GM21529 (cell line): ENCODE measurements at regions not wholly inside any gene's neighbourhood (a gene's known extent, or its start where the extent isn't known, plus 50 kb on each side); places are given as distances from the start of the nearest gene placed in this dataset.

ENCODE experiments used
- ATAC-seq: cut with Tn5 transposase; IDR thresholded peaks from one replicate; pipeline ENCODE4 v1.9.1; 2021; ENCODE audit not compliant: unreplicated experiment

DNA sequence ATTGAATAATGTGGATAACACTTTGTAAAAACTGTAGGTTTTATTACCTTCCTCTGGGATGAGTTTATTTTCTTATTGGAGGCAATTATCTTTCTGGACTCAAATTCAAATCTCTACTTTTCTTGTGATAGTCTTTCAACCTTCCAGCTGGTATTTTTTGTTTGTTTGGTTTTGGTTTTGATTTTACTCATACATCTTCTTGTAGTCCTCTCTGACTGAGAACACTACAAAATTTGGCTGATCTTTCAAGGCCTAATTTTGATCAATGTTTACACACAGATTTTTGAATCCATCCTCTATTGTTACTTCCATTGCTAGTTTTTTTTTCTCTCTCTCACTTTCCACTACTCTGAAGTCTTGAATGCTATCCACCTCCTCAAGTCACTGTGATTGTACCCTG lies 303.8 kb upstream of the NECTIN3 start:
- peak; percentile 77 for ATAC-seq

DNA sequence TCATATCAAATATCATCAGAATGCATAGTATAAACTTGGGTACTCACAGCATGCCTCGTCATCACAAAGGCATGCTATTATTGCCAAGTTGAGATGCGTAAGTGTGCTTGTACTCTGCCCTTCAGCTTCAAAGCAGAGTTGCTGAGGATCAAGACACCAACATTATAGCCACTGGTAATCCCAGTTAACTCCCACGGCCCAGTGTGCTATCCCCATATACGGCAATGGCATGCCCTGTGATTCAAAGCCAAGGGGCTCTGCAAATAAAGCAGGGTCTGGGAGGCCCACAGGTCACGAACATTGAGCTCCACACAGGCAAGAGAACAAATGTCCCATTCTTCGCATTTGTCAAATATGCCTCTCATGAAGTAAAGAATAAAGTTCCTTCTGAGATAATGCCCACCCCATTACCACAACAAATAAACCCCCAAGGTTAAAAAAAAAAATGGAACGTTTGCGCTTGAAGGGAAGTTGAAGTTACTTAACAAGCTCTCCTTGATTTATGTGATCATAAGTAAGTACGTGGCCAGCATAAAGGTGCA lies 298.1 kb upstream of the NECTIN3 start:
- ATAC-seq: no peak

DNA sequence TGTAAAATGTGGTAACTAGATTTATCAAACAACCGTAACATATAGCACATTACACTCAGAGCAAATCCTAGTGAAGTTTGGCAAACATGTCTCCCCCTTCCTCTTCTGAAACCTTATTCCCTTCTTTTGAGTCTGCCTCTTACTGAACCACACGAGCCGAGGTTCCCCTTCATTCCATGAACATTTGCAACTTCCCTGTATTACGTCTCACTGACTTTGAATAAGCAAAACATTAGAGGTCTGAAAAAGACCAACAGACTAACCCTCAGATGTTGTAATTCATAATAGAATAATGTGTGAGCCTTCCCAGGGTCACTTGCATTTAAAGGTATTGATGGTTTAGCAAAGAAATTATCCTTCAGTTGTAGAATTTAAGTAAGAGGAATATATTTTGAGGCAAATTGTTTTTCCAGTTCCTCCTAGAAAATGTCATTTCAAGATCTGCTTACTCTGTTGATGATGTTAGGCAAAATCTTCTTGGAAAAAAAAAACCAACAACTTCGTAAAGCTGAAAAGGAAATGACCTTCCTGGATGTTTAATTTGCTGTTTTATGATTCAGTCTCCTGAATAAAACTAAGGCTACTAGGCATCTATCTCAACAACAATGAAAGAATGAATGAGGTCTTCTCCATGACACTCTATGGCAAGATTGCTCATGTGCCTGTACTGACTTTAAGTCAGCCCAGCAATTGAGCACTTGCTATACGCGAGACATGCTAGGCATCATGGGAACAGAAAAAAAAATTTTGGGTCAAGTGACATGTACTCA lies 296.9 kb upstream of the NECTIN3 start:
- ATAC-seq: no peak

DNA sequence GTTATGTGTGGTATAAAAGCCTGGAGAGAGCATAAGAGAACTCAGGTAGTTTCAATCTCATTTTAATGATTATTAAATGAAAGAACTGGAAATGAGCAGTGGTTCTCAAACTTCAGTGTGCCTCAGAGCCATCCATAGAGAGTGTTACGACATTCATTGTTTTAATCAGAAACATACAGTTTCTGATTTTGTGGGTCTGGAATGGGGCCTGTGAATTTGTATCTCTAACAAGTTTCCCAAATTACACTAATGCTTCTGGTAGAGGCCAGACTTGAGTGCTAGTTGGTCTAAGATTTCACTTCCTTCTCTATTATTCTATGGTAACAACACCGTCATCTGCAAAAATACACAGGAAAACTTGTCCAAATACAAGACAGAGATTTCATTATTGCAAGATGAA lies 292.0 kb upstream of the NECTIN3 start:
- no peak for ATAC-seq

DNA sequence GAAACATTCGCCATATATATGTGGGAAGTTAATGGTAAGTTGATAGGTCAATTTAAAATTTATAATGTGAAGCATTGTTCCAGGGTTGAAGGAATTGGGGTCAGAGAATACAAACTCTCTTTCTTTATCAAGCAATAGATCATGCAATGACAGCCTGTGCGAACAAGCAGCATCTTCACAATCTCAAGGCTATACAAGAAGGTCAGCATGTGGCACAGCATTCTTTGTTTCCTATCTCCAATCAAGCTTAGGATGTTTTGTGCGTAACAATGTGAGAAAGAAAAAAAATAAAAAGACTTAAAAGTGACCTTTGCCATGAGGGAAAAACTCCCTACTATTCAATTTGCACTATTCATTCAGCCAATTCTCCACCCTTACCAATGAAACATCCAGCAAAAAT lies 288.1 kb upstream of the NECTIN3 start:
- no peak for ATAC-seq

DNA sequence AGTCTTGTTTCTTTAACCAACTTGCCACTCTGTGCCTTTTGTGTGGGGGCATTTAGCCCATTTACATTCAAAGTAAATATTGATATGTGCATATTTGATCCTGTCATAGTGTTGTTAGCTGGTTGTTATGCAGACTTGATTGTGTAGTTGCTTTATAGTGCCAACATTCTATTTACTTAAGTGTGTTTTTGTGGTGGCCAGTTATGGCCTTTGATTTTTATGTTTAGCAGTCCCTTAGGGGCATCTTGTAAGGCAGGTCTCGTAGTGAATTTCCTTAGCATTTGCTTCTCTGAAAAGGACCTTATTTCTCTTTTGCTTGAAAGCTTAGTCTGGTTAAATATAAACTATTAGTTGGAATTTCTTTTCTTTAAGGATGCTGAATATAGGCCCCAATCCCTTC lies 282.8 kb upstream of the NECTIN3 start:
- no peak for ATAC-seq

DNA sequence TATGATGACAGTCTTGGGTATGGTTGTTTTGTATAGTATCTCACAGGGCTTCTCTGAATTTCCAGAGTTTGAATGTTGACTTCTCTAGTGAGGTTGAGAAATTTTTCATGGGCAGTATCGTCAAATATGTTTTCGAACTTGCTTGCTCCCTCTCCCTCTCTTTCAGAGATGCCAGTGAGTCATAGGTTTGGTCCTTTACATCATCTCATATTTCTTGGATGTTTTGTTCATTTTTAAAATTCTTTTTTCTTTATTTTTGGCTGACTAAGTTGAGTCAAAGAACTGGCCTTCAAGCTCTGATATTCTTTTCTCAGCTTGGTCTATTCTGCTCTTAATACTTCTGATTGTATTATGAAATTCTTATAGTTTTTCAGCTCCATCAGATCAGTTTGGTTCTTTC lies 282.3 kb upstream of the NECTIN3 start:
- ATAC-seq: no peak

DNA sequence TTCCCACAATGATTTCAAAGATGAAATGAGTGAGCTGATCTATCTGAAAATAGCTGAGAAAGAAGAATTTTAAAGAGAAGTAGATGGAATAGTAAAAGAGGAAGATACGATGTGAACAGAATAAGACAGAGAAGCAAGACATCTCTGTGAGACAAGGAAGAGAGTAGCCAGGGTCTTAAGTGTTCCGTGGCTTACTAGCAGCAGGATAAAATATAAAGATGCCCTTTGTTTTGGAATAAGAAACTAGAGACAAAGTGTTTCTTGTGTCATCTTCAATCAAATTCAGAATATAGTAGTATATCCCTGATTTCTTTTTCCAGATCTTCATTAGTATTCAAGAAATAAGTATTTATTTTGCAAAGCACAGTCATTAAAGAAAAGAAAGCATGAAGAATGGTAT lies 281.0 kb upstream of the NECTIN3 start:
- no peak for ATAC-seq

DNA sequence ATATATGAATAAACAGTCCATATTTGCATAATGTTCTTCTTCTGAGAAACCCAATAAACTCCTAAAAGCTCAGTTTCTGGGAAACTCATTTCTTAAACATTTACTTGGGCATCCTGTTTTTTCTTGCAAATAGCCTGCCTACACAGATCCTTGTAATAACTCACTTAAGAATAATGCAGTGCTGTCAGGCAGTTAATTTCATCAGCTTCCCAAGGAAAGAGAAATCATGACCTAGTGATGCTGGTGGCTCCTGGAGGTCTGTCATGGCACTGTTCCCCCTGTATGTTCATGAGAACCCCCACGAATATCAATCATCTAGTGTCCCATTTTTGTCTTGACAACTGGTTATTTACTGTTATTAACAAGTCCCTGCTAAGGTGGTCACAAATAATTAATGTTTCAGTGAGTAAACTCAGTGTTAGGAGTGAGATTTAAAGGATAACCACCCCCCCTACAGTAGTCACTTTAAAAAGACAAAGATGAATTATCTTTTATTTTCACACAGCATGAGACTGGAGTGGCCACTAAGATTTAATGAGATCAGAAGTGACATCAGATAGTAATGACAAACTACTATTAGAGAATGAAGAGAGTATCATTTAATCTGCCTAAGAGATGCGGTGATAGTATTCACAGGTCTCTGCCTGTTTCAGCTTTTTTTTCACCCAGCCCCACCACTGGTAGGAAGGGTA lies 279.5 kb upstream of the NECTIN3 start:
- ATAC-seq: no peak

DNA sequence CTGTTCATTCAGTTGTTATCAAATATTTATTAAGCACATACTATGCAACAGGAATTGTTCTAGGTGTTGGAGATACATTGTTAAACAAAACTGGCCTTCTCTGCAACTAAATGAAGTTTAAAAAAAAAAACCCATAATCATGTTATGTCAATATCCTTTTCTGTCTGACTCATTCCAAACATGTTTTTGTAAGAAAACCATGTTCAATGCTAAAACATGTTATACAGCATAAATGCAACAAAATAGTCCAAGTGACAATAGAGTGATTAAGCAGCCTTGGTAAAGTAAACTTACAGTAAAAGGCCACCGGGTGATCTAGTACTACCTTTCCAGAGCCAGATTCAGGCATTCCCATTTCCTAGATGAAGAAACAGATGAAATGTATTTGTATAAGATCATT lies 278.0 kb upstream of the NECTIN3 start:
- no peak for ATAC-seq

DNA sequence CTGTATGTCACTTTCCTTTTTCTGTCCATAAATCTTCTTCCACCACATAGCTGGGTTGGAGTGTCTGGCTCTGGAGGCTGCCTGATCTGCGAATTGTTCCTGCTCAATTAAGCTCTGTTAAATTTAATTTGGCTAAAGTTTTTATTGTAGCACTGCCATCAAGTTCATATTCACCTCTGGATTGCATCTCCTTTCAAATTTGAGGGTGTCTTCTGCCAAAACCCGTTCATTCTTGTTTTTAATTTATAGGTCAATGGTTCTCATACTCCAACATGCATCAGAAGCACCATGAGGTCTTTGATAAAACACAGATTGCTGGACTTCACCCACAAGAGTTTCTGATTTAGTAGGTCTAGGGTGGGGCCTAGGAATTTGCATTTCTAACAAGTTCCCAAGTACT lies 276.5 kb upstream of the NECTIN3 start:
- ATAC-seq: no peak

DNA sequence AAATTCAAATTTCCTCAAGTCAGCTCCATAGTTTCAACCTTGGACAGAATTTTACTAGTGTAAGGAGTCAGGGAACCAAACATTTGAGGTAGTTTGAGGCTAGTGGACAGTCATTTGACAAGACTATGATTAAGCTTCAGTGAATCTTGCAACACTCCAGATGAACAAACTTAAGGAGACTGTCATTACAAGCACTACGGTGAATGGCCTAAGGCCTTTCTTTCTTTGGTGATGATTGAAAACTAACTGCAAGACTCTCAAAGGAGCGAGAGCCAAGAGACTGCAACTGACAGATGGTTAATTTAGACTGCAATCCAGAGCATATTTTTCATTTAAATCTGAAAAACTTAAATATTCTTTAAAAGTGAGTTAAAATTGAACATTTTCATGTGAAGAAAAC lies 272.3 kb upstream of the NECTIN3 start:
- ATAC-seq: no peak

DNA sequence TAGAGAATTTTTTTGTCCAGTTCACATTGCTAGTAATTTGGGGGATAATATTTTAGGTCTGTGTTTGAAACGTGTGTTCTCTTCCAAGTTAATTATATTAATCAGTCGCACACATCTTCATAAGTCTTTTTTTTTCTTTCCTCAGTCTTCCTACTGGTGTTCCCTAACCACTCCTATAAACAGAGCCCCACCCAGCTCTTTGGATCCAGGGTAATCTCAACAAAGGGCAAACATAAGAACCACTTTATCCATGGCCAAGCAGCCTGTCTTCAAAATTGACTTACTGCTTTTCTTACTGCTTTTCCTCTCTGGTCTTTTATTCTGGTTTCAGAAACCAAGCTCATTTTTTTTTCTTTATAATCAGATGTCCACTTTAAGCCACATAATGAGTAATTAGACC lies 266.8 kb upstream of the NECTIN3 start:
- no peak for ATAC-seq

DNA sequence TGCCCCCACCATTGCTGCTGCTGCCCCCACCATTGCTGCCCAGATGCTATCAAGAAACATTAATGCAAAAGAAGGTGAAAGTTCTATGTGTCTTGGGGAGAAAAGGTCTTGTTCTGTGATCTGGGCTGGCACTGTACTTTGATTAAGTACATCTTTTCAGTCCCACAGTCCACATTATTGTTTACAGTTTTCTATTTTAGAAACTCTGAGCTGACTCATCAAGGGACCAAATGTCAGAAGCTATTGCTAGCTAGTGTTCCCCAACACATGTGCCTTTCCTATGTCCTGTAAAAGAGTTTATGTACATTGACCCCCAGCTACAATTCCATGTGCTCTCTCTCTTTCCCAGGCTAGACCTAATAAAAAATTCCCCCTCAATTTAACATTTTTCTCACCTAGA lies 264.7 kb upstream of the NECTIN3 start:
- ATAC-seq: no peak

DNA sequence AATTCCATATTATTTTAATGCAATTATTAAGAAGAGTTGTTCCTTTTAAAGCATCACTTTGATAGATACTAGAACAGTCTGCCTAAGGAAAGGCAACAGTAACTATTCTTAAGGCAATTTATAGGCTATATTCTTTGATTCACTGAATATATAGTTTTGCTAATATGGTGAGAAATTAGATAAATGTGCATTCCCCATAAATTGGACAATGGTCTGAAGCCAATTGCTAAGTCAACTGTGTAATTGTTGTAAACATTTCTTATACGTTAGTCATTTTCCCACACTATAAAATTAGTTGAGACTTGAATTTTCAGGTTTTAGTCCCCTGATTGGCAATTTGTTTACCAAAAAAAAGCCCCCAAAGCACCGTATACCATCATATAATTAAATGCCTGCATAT lies 263.0 kb upstream of the NECTIN3 start:
- ATAC-seq: no peak

DNA sequence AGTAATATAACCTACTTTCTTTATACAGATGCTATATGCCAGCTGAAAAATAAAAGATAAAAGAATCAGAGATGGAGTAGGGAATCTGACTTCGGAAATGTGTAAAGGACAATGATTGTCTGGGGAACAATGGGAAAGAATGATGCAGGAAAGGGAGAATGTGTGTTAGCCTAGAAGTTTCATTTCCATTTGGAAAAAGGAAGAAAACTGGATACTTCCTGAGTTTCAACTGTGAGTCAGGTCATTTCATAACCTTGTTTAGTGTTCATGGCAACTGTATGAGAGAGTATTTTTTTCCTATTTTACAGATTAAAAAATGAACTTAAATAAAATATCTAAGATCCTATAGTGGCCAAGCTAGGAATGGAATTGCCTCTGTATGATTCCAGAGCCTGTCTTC lies 261.3 kb upstream of the NECTIN3 start:
- ATAC-seq: no peak

DNA sequence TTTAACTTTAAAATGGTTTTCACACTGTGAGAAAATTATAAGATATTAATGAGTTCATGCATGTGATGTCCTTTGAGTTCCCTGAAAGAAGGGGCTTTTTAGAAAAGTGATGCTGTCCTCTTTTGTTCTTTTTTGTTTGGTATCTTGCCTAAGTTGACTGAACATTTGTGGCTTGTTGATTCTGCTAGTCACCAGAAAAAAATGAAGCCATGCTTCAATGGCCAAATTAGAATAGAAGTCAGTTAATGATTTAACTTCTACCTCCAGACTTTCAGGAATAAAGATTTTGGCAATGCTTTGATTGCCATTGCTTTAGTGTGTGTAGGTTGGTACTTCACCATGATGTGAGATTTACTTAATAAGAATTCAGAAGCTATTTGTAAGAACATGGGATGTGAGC lies 260.6 kb upstream of the NECTIN3 start:
- ATAC-seq: no peak

DNA sequence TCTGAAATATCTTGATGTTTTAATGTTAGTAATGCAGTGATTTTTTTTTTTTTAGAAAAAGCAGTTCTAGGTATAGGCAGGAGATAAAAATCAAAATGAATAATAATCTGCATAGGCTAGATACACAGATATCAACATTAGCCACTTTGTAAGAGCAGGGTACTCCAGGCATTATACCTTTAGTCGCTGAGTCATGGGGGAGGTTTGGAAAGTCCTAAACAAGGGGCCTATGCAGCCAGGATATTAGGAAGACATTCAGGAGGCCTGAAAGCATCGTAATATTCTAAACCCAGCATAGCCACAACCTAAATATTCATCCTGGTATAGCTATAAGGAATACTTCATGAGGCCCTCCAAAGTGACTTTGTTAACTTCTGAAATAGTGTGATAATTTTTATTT lies 258.1 kb upstream of the NECTIN3 start:
- no peak for ATAC-seq

DNA sequence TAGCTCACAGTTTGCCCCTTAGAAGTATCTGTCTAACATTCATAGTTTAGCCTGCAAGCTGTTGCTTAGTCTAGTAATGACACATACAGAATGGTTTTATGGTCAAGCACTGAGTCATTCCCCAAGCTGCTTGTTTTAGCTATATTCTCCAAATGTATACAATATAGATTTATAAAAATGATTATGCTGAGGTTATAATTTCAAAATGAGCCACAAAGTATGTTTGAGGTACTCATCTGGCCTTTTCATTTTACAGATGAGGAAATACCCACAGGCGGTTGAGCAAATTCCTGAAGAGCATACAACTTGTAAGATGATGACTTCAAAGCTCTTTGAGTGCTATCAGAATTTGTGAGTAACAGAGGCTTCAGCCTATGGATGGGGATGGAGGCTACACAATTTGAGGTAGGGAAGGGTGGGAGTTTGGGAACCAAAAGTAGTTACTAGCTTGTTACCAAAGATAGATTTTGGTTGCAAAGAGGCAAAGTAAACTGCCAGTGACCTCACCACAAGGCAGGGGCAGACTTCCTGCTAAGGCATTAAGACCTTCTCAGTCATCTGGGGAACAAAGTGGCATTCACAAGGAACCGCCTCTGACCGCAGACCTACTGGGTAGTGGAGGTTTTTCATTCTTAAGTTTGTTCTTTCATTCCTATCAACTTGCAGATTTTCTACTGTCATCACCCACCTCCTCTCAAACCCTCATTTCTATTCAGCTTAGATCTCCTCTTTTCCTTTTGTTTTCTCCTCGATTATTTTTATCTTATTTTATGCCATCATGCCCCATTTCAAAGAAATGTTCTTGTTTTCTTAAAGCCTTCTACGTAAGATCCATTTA lies 257.2 kb upstream of the NECTIN3 start:
- peak; percentile 80 for ATAC-seq

DNA sequence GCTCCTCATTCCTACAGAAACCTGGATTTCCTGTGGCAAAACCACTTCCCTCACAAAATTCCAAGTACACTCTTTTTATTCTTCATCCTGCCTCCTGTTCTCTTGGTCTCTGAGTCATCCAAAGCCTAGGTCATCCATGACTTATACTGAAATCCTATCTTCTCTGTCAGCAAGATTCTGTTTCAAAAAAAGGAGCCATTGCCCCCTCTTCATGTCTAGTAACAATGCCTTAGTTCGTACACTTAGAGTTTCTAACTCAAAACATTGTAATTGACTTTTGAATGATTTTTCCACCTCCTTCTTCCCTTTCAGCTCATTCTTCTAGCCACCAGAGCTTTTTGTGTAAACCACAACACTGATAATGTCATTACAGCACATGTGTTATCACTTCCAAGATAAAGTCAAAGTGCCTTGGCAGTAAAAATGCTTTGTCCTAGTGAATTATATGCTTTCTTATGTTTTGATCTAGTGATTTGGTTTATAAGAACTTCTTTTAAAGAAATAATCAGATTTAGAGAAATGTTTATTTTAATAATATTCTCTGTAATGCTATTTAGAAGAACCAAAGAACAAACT lies 256.5 kb upstream of the NECTIN3 start:
- ATAC-seq: no peak

DNA sequence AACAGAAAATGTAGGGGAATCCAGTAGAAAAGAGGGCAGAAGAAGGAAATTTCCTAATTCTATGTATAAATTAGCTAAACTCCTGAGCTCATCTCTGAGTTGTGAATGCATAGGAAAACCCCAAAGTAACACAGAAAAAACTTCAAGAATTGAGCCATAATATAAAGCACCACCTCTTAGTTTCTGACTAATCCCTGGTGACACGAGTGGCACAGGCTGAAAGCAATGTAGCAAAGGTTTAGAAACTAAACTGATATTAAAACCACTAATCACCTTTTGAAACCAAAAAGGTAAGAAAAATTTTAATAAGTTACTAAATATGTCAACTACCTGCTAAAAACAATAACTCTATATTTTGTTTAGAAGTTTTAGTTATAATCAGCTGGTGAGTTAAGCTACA lies 255.6 kb upstream of the NECTIN3 start:
- ATAC-seq: peak; percentile 36
